CD4-positive, alpha-beta T cell treated with Interleukin-10 for 1 hour (primary cell): ENCODE measurements at regions not wholly inside any gene's neighbourhood (a gene's known extent, or its start where the extent isn't known, plus 50 kb on each side); places are given as distances from the start of the nearest gene placed in this dataset.
"Not testable (repeated sequence)": the region's sequence is repeated elsewhere in the genome, so short reads cannot be mapped to it uniquely, and the experiment has no call there.

Source experiments
- DNase-seq: peaks from one replicate; pipeline ENCODE4 v3.0.0-alpha.2; 2020

GRCh38 chr18:47669815-47670214 is 260.6 kb downstream of the SMAD2 start:
- DNase-seq: no peak

- no peak for DNase-seq
Measured at GRCh38 chr18:47658498-47658897, 272.0 kb downstream of the SMAD2 start.

- DNase-seq: no peak
Measured at GRCh38 chr18:47654988-47655387, 275.5 kb downstream of the SMAD2 start.

GRCh38 chr18:47644896-47645295 is 285.6 kb downstream of the SMAD2 start:
- no peak for DNase-seq

GRCh38 chr18:47637551-47637950 is 292.9 kb downstream of the SMAD2 start:
- DNase-seq: not testable (repeated sequence)

- no peak for DNase-seq
Measured at GRCh38 chr18:47635416-47635815, 295.0 kb downstream of the SMAD2 start.

- DNase-seq: no peak
Measured at GRCh38 chr18:47632970-47633635, 297.4 kb downstream of the SMAD2 start.

GRCh38 chr18:47628893-47629292 is 301.6 kb downstream of the SMAD2 start:
- no peak for DNase-seq

GRCh38 chr18:47628240-47628781 is 302.1 kb downstream of the SMAD2 start:
- no peak for DNase-seq

- DNase-seq: no peak
Measured at GRCh38 chr18:47627030-47627429, 303.4 kb downstream of the SMAD2 start.

- DNase-seq: no peak
Measured at GRCh38 chr18:47619771-47620448, 310.5 kb downstream of the SMAD2 start.

GRCh38 chr18:47618758-47619157 is 311.7 kb downstream of the SMAD2 start:
- DNase-seq: no peak

- DNase-seq: no peak
Measured at GRCh38 chr18:47615043-47615442, 315.4 kb downstream of the SMAD2 start.

GRCh38 chr18:47613929-47614328 is 316.5 kb downstream of the SMAD2 start:
- DNase-seq: no peak

- DNase-seq: no peak
Measured at GRCh38 chr18:47611649-47612048, 318.8 kb downstream of the SMAD2 start.

- no peak for DNase-seq
Measured at GRCh38 chr18:47606526-47606925, 323.9 kb downstream of the SMAD2 start.

GRCh38 chr18:47605093-47605492 is 325.4 kb downstream of the SMAD2 start:
- no peak for DNase-seq

GRCh38 chr18:47604021-47604420 is 326.4 kb downstream of the SMAD2 start:
- DNase-seq: no peak

GRCh38 chr18:47603158-47603557 is 327.3 kb downstream of the SMAD2 start:
- DNase-seq: no peak

GRCh38 chr18:47602273-47602897 is 328.1 kb downstream of the SMAD2 start:
- no peak for DNase-seq

GRCh38 chr18:47601581-47602272 is 328.7 kb downstream of the SMAD2 start:
- DNase-seq: no peak

- peak; percentile 2 for DNase-seq
Measured at GRCh38 chr18:47595831-47596501, 334.5 kb downstream of the SMAD2 start.

- DNase-seq: no peak
Measured at GRCh38 chr18:47594621-47595086, 335.8 kb downstream of the SMAD2 start.
